ENCODE measurements at regions not wholly inside any gene's neighbourhood (a gene's known extent, or its start where the extent isn't known, plus 50 kb on each side); places are given as distances from the start of the nearest gene placed in this dataset.

DNA sequence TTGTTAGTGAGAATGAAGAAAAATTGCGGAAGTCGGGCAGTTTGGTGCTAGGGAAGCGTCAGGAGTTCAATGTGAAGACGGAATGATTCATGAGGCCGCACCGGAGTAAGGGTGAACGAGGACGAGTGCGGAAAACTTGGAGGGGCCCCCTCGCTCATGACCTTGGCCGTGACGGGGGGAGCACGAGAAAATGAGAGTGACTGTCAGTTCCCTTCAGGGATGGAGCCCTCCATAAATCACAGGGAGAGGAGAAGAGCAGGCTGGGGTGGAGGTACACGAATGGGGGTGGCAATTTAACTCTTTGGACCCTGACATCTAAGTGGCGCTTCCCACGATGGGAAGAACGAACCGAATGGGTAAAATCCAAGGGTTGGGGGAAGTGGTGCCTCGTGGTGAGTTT, 486.4 kb downstream of the TSHZ3 start:
- Histone ChIP-seq H3K9ac (ENCODE audit: extremely low read depth, insufficient read length, low read length) (no peak overlapping the region), H2AK5ac (ENCODE audit: insufficient read length, low read length) (no peak overlapping the region), H2BK5ac (ENCODE audit: insufficient read length, low read length) (no peak overlapping the region), H3K4me1 (ENCODE audit: insufficient read depth, low read length) (no peaks in the 10 kb centered on the region), H3K4me2 (ENCODE audit: insufficient read depth, insufficient read length, low read length) (no peak overlapping the region), H4K5ac (ENCODE audit: insufficient read length, low read depth, low read length) (no peak overlapping the region), H3K56ac (ENCODE audit: insufficient read length, low read depth, low read length) (no peak overlapping the region), H3K79me1 (ENCODE audit: insufficient read depth, low read depth, low read length, poor library complexity, severe bottlenecking) (no peaks in the 10 kb centered on the region), H2BK20ac (ENCODE audit: low read depth, low read length, poor library complexity, severe bottlenecking) (no peak overlapping the region), H3K9me3 (ENCODE audit: control insufficient read depth, low read depth, low read length) (no peaks in the 10 kb centered on the region), H3T11ph (ENCODE audit: low read length) (no peak overlapping the region), H4K8ac (replicated peaks; ENCODE audit: insufficient read length, low read depth, low read length) (no peak overlapping the region), H3K23ac (ENCODE audit: insufficient read length, low read depth, low read length) (no peak overlapping the region), H2BK12ac (ENCODE audit: insufficient read length, low read depth, low read length) (no peak overlapping the region), H4K20me1 (ENCODE audit: control insufficient read depth, insufficient read depth, insufficient read length) (no peaks in the 10 kb centered on the region), H2BK120ac (ENCODE audit: low read depth, low read length, poor library complexity, severe bottlenecking) (no peak overlapping the region), H3K14ac (ENCODE audit: insufficient read depth, low read length) (no peak overlapping the region), H3K23me2 (ENCODE audit: insufficient read length, low read depth, low read length, poor library complexity, severe bottlenecking) (no peaks in the 10 kb centered on the region), H2BK15ac (ENCODE audit: low read depth, low read length) (no peak overlapping the region), H3K27me3 (ENCODE audit: insufficient read depth, low read length) (no peaks in the 10 kb centered on the region), H2AFZ (ENCODE audit: low read length) (no peak overlapping the region), H3K4ac (ENCODE audit: low read depth, low read length) (no peak overlapping the region), H3K79me2 (ENCODE audit: insufficient read depth, low read length) (no peaks in the 10 kb centered on the region), H4K91ac (ENCODE audit: insufficient read length, low read depth, low read length) (no peak overlapping the region), H3K18ac (ENCODE audit: insufficient read length, low read depth, low read length) (no peak overlapping the region), H3K27ac (ENCODE audit: insufficient read length, low read depth, low read length) (no peak overlapping the region)
- Mint-ChIP-seq H3K27me3 (ENCODE audit: low read depth) (no peaks in the 10 kb centered on the region), H3K4me1 (no peaks in the 10 kb centered on the region; a peak in 1 of 4 replicates), H3K27ac (no peak overlapping the region), H3K4me3 (no peak overlapping the region), H3K9me3 (peaks cover 0 to 8% of the 10 kb centered on the region in 2 experiments; a peak in 3 of 5 replicates), H3K36me3 (ENCODE audit: insufficient read depth in 1 of 3, low read depth in 3 of 3) (no peaks in the 10 kb centered on the region; a peak in 1 of 7 replicates)
- peak; percentile 8 for DNase-seq
- no CpG with 5 or more reads among the region's 19 CpGs for WGBS (ENCODE audit: extremely low coverage, insufficient read length, low lambda C conversion rate)
- TF ChIP-seq CTCF (conservative IDR thresholded peaks at IDR 0.05), result no peak

All from H9 (cell line).